Panc1 (cell line): ENCODE measurements at regions not wholly inside any gene's neighbourhood (a gene's known extent, or its start where the extent isn't known, plus 50 kb on each side); places are given as distances from the start of the nearest gene placed in this dataset.

Experiments
- POLR2AphosphoS5 ChIP-seq: IDR thresholded peaks from 2 replicates; pipeline ENCODE4 v1.6.1; 2012; ENCODE audit warnings: mild to moderate bottlenecking, low read depth, low read length, moderate library complexity
- SIN3A ChIP-seq: IDR thresholded peaks from 2 replicates; pipeline ENCODE4 v1.6.1; 2012; ENCODE audit warnings: low read depth, mild to moderate bottlenecking, low read length, moderate library complexity, borderline replicate concordance; ENCODE audit not compliant: insufficient read depth
- TCF7L2 ChIP-seq: IDR thresholded peaks from 2 replicates; pipeline ENCODE4 v1.6.1; 2011; ENCODE audit warnings: mild to moderate bottlenecking, low read depth, low read length, inconsistent platforms
- TF ChIP-seq, protein P1 (sequence below): fragments of 450-650 bp; IDR thresholded peaks from 2 replicates; pipeline ENCODE4 v1.5.1; 2017; ENCODE audit warnings: mild to moderate bottlenecking
- TF ChIP-seq, protein P2 (sequence below), 2 experiments: IDR thresholded peaks; 2 replicates each; pipeline ENCODE4 v1.6.1; 2011 to 2012; ENCODE audit warnings: low read depth in 2 of 2, control low read depth in 1 of 2, low read length in 1 of 2, mild to moderate bottlenecking in 1 of 2, moderate library complexity in 1 of 2; ENCODE audit not compliant: insufficient read depth in 1 of 2

DNA sequence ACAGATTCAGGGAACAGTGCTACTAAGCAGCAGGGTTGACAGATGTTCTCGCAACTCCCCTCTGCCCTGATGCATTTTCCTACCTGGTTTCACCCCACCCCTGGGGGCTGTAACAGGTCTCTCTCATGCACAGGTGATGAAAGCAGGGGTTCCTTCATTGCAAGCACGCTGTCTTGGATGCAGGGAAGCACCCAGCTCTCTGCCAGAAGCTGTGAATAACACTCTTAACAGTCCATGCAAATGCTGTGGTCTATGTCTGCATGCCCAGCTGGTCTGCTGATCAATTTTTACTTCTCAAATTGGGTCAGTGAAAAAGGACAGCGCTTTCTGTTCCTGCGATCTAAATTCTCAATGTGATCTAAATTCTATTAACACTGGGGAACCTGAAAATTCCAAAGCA, 246.3 kb upstream of the TSHZ3 start:
- TF ChIP-seq, protein P1, sequence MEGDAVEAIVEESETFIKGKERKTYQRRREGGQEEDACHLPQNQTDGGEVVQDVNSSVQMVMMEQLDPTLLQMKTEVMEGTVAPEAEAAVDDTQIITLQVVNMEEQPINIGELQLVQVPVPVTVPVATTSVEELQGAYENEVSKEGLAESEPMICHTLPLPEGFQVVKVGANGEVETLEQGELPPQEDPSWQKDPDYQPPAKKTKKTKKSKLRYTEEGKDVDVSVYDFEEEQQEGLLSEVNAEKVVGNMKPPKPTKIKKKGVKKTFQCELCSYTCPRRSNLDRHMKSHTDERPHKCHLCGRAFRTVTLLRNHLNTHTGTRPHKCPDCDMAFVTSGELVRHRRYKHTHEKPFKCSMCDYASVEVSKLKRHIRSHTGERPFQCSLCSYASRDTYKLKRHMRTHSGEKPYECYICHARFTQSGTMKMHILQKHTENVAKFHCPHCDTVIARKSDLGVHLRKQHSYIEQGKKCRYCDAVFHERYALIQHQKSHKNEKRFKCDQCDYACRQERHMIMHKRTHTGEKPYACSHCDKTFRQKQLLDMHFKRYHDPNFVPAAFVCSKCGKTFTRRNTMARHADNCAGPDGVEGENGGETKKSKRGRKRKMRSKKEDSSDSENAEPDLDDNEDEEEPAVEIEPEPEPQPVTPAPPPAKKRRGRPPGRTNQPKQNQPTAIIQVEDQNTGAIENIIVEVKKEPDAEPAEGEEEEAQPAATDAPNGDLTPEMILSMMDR: no peak
- TF ChIP-seq POLR2AphosphoS5: no peak
- TF ChIP-seq, protein P2, sequence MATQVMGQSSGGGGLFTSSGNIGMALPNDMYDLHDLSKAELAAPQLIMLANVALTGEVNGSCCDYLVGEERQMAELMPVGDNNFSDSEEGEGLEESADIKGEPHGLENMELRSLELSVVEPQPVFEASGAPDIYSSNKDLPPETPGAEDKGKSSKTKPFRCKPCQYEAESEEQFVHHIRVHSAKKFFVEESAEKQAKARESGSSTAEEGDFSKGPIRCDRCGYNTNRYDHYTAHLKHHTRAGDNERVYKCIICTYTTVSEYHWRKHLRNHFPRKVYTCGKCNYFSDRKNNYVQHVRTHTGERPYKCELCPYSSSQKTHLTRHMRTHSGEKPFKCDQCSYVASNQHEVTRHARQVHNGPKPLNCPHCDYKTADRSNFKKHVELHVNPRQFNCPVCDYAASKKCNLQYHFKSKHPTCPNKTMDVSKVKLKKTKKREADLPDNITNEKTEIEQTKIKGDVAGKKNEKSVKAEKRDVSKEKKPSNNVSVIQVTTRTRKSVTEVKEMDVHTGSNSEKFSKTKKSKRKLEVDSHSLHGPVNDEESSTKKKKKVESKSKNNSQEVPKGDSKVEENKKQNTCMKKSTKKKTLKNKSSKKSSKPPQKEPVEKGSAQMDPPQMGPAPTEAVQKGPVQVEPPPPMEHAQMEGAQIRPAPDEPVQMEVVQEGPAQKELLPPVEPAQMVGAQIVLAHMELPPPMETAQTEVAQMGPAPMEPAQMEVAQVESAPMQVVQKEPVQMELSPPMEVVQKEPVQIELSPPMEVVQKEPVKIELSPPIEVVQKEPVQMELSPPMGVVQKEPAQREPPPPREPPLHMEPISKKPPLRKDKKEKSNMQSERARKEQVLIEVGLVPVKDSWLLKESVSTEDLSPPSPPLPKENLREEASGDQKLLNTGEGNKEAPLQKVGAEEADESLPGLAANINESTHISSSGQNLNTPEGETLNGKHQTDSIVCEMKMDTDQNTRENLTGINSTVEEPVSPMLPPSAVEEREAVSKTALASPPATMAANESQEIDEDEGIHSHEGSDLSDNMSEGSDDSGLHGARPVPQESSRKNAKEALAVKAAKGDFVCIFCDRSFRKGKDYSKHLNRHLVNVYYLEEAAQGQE (IDR thresholded peaks at IDR 0.05; ENCODE audit: insufficient read depth in 1 of 2, low read depth in 2 of 2, low read length in 1 of 2): no peak
- no peak for TF ChIP-seq SIN3A
- TF ChIP-seq TCF7L2: no peak
